ENCODE measurements at regions not wholly inside any gene's neighbourhood (a gene's known extent, or its start where the extent isn't known, plus 50 kb on each side); places are given as distances from the start of the nearest gene placed in this dataset.

DNA sequence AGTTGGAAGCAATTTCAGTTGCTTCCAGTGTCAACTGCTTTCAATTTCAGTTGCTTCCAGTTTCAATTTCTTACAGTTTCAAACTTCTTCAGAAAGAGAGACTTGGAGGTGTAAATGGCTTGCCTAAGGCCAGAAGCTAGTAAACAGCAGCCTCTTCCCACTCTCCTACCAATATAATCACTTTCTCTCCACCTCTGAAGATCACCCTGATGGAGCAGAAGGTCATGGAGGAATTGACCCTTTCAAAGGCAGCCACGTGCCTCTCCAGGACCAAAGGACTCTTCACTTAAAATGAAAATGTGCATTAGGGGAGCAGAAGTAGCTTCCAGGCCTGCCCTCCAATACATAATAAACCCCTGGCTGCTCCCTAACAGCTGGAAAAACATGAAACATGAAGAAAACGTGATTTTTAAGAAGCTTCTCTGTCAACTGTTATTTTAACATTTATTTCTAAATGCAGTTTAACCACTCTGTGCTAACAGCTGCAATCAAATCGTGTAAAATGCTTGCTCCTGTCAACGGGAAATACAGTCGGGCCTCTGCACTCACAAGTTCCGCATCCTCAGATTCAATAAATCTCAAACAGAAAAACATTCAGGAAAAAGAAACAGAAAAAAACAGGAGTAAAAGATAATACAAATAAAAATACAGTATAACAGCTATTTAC lies 1020.6 kb downstream of the XPNPEP1 start:
- no peak overlapping the region for H3K23ac ChIP-seq (ENCODE audit: insufficient read length)
- WGBS, 2 experiments (ENCODE audit: extremely low coverage in 1 of 2, insufficient coverage in 1 of 2, insufficient read length in 1 of 2, insufficient replicate concordance in 2 of 2, low coverage in 1 of 2, low lambda C conversion rate in 2 of 2, missing lambda C conversion rate in 1 of 2) = 90% methylated on average over 6 of the region's 6 CpGs; no CpG with 5 or more reads in 1 of the 2 experiments
- H3K27me3 ChIP-seq (replicated peaks in 1 of 4; ENCODE audit: control insufficient read depth in 3 of 4, extremely low read depth in 1 of 4, insufficient read depth in 3 of 4, low read length in 3 of 4) = no peaks in the 10 kb centered on the region
- no peaks in the 10 kb centered on the region for H3K36me3 ChIP-seq (ENCODE audit: control insufficient read depth in 2 of 4, insufficient read depth in 4 of 4, low read length in 3 of 4)
- H3K23me2 ChIP-seq (ENCODE audit: low read depth, low read length) = no peaks in the 10 kb centered on the region
- no peak overlapping the region for H2AK5ac ChIP-seq (ENCODE audit: low read depth, low read length)
- H4K8ac ChIP-seq (ENCODE audit: extremely low read depth, insufficient read depth, low read length) = no peak overlapping the region
- no peaks in the 10 kb centered on the region for H3K79me1 ChIP-seq (ENCODE audit: low read depth, low read length)
- no peaks in the 10 kb centered on the region for H4K20me1 ChIP-seq (replicated peaks in 1 of 2; ENCODE audit: control insufficient read depth in 1 of 2, insufficient read depth in 2 of 2, low read length in 2 of 2)
- H3K56ac ChIP-seq (replicated peaks; ENCODE audit: insufficient read length, low read depth, low read length) = no peak overlapping the region
- H2BK5ac ChIP-seq (ENCODE audit: low read depth, low read length) = no peak overlapping the region
- H2BK20ac ChIP-seq (ENCODE audit: low read length) = no peak overlapping the region
- H2AFZ ChIP-seq (ENCODE audit: low read length) = no peak overlapping the region
- H2BK15ac ChIP-seq (ENCODE audit: low read length) = no peak overlapping the region
- H2BK120ac ChIP-seq (replicated peaks; ENCODE audit: low read depth, low read length) = no peak overlapping the region
- no peak overlapping the region for H3K14ac ChIP-seq (ENCODE audit: insufficient read length)
- H3K27ac ChIP-seq (ENCODE audit: low read depth, low read length) = no peak overlapping the region
- FAIRE-seq = no peak
- H3K4me2 ChIP-seq (ENCODE audit: insufficient read depth in 1 of 2, low read depth in 2 of 2, low read length in 2 of 2) = no peak overlapping the region
- CTCF ChIA-PET (ENCODE audit: partially characterized antibody) = interaction anchor here (1.5 to 2.2 kb wide), 2 partner anchors 9 to 224 kb away, joined by 3 to 12 read pairs; no protein-coding TSS in a partner anchor
- DNase-seq (ENCODE audit: low read depth in 1 of 2, low spot score in 2 of 2) = no peak
- H3K4me1 ChIP-seq (replicated peaks in 1 of 4; ENCODE audit: control insufficient read depth in 3 of 4, insufficient read depth in 4 of 4, low read length in 3 of 4) = no peaks in the 10 kb centered on the region
- no peak overlapping the region for H4K91ac ChIP-seq (replicated peaks; ENCODE audit: insufficient read length, low read length)
- TF ChIP-seq BACH1 (IDR thresholded peaks at IDR 0.05; ENCODE audit: low read length) (no peak), RFX5 (IDR thresholded peaks at IDR 0.05; ENCODE audit: borderline replicate concordance, low read depth, low read length) (no peak), EP300 (IDR thresholded peaks at IDR 0.05; ENCODE audit: borderline replicate concordance in 1 of 2, low read depth in 2 of 2, low read length in 2 of 2) (no peak), RBBP5 (IDR thresholded peaks at IDR 0.05; ENCODE audit: borderline replicate concordance, low read depth, low read length) (no peak), SIX5 (IDR thresholded peaks at IDR 0.05; ENCODE audit: low read depth, low read length) (no peak), SP2 (IDR thresholded peaks at IDR 0.05; ENCODE audit: low read length) (no peak), ZNF274 (IDR thresholded peaks at IDR 0.05; ENCODE audit: borderline replicate concordance, extremely low read depth, low read length) (no peak)
- no peak overlapping the region for H2BK12ac ChIP-seq (ENCODE audit: low read depth, low read length)
- no peaks in the 10 kb centered on the region for H3K9me3 ChIP-seq (ENCODE audit: insufficient read depth in 2 of 2, low read depth in 1 of 2, low read length in 1 of 2)
- H3K79me2 ChIP-seq (ENCODE audit: control insufficient read depth in 1 of 2, insufficient read depth in 2 of 2, low read length in 2 of 2) = no peaks in the 10 kb centered on the region
- H3K18ac ChIP-seq (ENCODE audit: extremely low read depth, low read length) = no peak overlapping the region
- no peak overlapping the region for H3K9ac ChIP-seq (replicated peaks in 1 of 4; ENCODE audit: extremely low read depth in 1 of 4, low read depth in 3 of 4, low read length in 3 of 4)
- no peak overlapping the region for H3K4me3 ChIP-seq (ENCODE audit: extremely low read depth in 1 of 4, insufficient read depth in 2 of 4, low read depth in 3 of 4, low read length in 4 of 4)
- POLR2A ChIA-PET (ENCODE audit: partially characterized antibody) = no interaction called here
- H3K4ac ChIP-seq (replicated peaks; ENCODE audit: insufficient read length, low read depth, low read length) = no peak overlapping the region
- H4K5ac ChIP-seq (ENCODE audit: insufficient read length, low read depth, low read length) = no peak overlapping the region
